CD14-positive monocyte (primary cell): ENCODE measurements at regions not wholly inside any gene's neighbourhood (a gene's known extent, or its start where the extent isn't known, plus 50 kb on each side); places are given as distances from the start of the nearest gene placed in this dataset.

Source experiments
- DNase-seq, 3 donors: peaks; one replicate each; pipeline ENCODE4 v3.0.0-alpha.2; 2011 to 2022
- H2AFZ ChIP-seq: 2 replicates; pipeline ENCODE4 v1.6.0; 2012; ENCODE audit warnings: mild to moderate bottlenecking, low read depth, low read length, inconsistent platforms; ENCODE audit not compliant: insufficient read depth, poor library complexity, severe bottlenecking
- H3K27ac ChIP-seq, 2 donors: 1 replicate in 1 of 2; 2 replicates in 1 of 2; pipeline ENCODE4 v1.5.1; 2012 to 2013; ENCODE audit warnings: low read length in 2 of 2, control low read depth in 1 of 2, inconsistent platforms in 1 of 2, low read depth in 1 of 2, mild to moderate bottlenecking in 1 of 2
- H3K27me3 ChIP-seq, 2 donors: one replicate each; pipeline versions ENCODE4 v1.6.0 to v1.6.1; 2011 to 2013; ENCODE audit warnings: low read length in 2 of 2; ENCODE audit not compliant: control insufficient read depth in 2 of 2, insufficient read depth in 2 of 2
- H3K36me3 ChIP-seq, 2 donors: replicated peaks in 1 of 2; 1 replicate in 1 of 2; 2 replicates in 1 of 2; pipeline versions ENCODE4 v1.5.1 to v1.6.1; 2012 to 2013; ENCODE audit warnings: low read length in 2 of 2, control low read depth in 1 of 2, inconsistent platforms in 1 of 2, mild to moderate bottlenecking in 1 of 2; ENCODE audit not compliant: insufficient read depth in 2 of 2, control insufficient read depth in 1 of 2
- H3K4me1 ChIP-seq, 2 donors: 1 replicate in 1 of 2; 2 replicates in 1 of 2; pipeline versions ENCODE4 v1.5.1 to v1.6.1; 2012 to 2013; ENCODE audit warnings: low read length in 2 of 2, control low read depth in 1 of 2, inconsistent platforms in 1 of 2, mild to moderate bottlenecking in 1 of 2, moderate library complexity in 1 of 2; ENCODE audit not compliant: insufficient read depth in 2 of 2, control insufficient read depth in 1 of 2
- H3K4me2 ChIP-seq: replicated peaks from 2 replicates; pipeline ENCODE3; 2012; ENCODE audit warnings: low read length, moderate library complexity, mild to moderate bottlenecking; ENCODE audit not compliant: poor library complexity, severe bottlenecking; ENCODE audit errors: extremely low read depth
- H3K4me3 ChIP-seq, 3 experiments: fragments of 200-600 bp in 1 of 3; sonication (generic) in 1 of 3; replicated peaks in 1 of 3; 1 replicate in 2 of 3; 2 replicates in 1 of 3; pipeline ENCODE4 v1.5.1; 2011 to 2013; ENCODE audit warnings: low read length in 3 of 3, mild to moderate bottlenecking in 3 of 3, control low read depth in 2 of 3, low read depth in 2 of 3, inconsistent platforms in 1 of 3, moderate library complexity in 1 of 3
- H3K79me2 ChIP-seq: 2 replicates; pipeline ENCODE4 v1.6.0; 2012; ENCODE audit warnings: mild to moderate bottlenecking, control low read depth, inconsistent platforms, low read length, moderate library complexity; ENCODE audit not compliant: insufficient read depth
- H3K9ac ChIP-seq: 2 replicates; pipeline ENCODE4 v1.6.0; 2017; ENCODE audit warnings: low read length, mild to moderate bottlenecking; ENCODE audit not compliant: insufficient read depth, poor library complexity, severe bottlenecking
- H3K9me3 ChIP-seq, 2 donors: replicated peaks in 1 of 2; 1 replicate in 1 of 2; 2 replicates in 1 of 2; pipeline versions ENCODE4 v1.5.1 to v1.6.1; 2012 to 2013; ENCODE audit warnings: low read length in 2 of 2, control low read depth in 1 of 2; ENCODE audit not compliant: control insufficient read depth in 1 of 2, insufficient read depth in 1 of 2
- H4K20me1 ChIP-seq: 2 replicates; pipeline ENCODE4 v1.6.0; 2012; ENCODE audit warnings: mild to moderate bottlenecking, low read length, control low read depth, moderate library complexity; ENCODE audit not compliant: insufficient read depth
- H3K27ac Mint-ChIP-seq, 7 donors: one replicate each; pipeline ENCODE4 v1.8.0; 2020; ENCODE audit warnings: mild to moderate bottlenecking in 7 of 7, mixed read lengths in 7 of 7, moderate library complexity in 6 of 7, inconsistent platforms in 2 of 7
- H3K27me3 Mint-ChIP-seq, 3 donors: one replicate each; pipeline ENCODE4 v1.8.0; 2021 to 2022; ENCODE audit warnings: low read depth in 3 of 3, mild to moderate bottlenecking in 3 of 3, mixed read lengths in 3 of 3, moderate library complexity in 3 of 3, inconsistent platforms in 1 of 3
- H3K36me3 Mint-ChIP-seq, 2 donors: one replicate each; pipeline ENCODE4 v1.8.0; 2020; ENCODE audit warnings: mixed read lengths in 2 of 2, inconsistent platforms in 1 of 2, mild to moderate bottlenecking in 1 of 2
- H3K4me1 Mint-ChIP-seq: one replicate; pipeline ENCODE4 v1.8.0; 2020; ENCODE audit warnings: mild to moderate bottlenecking, mixed read lengths
- H3K4me3 Mint-ChIP-seq, 2 donors: one replicate each; pipeline ENCODE4 v1.8.0; 2020; ENCODE audit warnings: mild to moderate bottlenecking in 2 of 2, mixed read lengths in 2 of 2, moderate library complexity in 1 of 2
- H3K9me3 Mint-ChIP-seq, 7 donors: one replicate each; pipeline ENCODE4 v1.8.0; 2020 to 2022; ENCODE audit warnings: mixed read lengths in 7 of 7, mild to moderate bottlenecking in 6 of 7, moderate library complexity in 6 of 7, inconsistent platforms in 2 of 7
- CTCF ChIP-seq: fragments of 200-600 bp; IDR thresholded peaks from one replicate; pipeline ENCODE4 v1.8.0; 2022; ENCODE audit warnings: antibody characterized with exemption, mild to moderate bottlenecking
- WGBS: methylation state at CpG from one replicate; pipeline ENCODE4 v1.1.5; 2013; ENCODE audit warnings: missing lambda C conversion rate; ENCODE audit not compliant: insufficient coverage; 5-methylcytosine and 5-hydroxymethylcytosine counted together
- intact Hi-C, 2 donors: fragments of 100-400 bp; cut with micrococcal nuclease; formaldehyde crosslinking; loops; one replicate each; pipeline versions ENCODE4 v1.15.0 to v1.15.1; 2023

- WGBS: 57% methylated on average over 1 of the region's 1 CpG
- no peaks in the 10 kb centered on the region for H3K4me1 Mint-ChIP-seq
- Histone ChIP-seq H3K4me3 (no peak overlapping the region), H3K27ac (no peak overlapping the region), H3K36me3 (no peaks in the 10 kb centered on the region), H3K9ac (no peak overlapping the region), H3K4me1 (no peaks in the 10 kb centered on the region), H3K79me2 (no peaks in the 10 kb centered on the region), H2AFZ (no peak overlapping the region), H3K4me2 (no peak overlapping the region), H3K27me3 (no peaks in the 10 kb centered on the region), H4K20me1 (no peaks in the 10 kb centered on the region), H3K9me3 (no peaks in the 10 kb centered on the region)
- intact Hi-C loops: no loop called here
- peaks cover 4 to 16% (median 6%) of the 10 kb centered on the region in 7 donors for H3K9me3 Mint-ChIP-seq
- no peaks in the 10 kb centered on the region for H3K36me3 Mint-ChIP-seq
- no peak for DNase-seq
- H3K27ac Mint-ChIP-seq: no peak overlapping the region
- no peak overlapping the region for H3K4me3 Mint-ChIP-seq
- no peak for TF ChIP-seq CTCF
- H3K27me3 Mint-ChIP-seq: peaks cover 0 to 3% (median 1%) of the 10 kb centered on the region in 3 donors
Measured at GRCh38 chr15:61549727-61550126, 320.6 kb upstream of the RORA start.

- no peaks in the 10 kb centered on the region for H3K36me3 ChIP-seq
- no peak overlapping the region for H3K4me2 ChIP-seq
- no peak overlapping the region for H3K4me3 ChIP-seq
- DNase-seq: no peak
- H3K4me1 ChIP-seq: no peaks in the 10 kb centered on the region
- intact Hi-C loops: no loop called here
- H3K9ac ChIP-seq: no peak overlapping the region
- no peak overlapping the region for H2AFZ ChIP-seq
- H3K27ac Mint-ChIP-seq: no peak overlapping the region
- H3K27me3 Mint-ChIP-seq: peaks cover 1 to 3% (median 3%) of the 10 kb centered on the region in 3 donors
- no peak overlapping the region for H3K4me3 Mint-ChIP-seq
- peaks cover 2 to 19% (median 4%) of the 10 kb centered on the region in 7 donors for H3K9me3 Mint-ChIP-seq
- no peaks in the 10 kb centered on the region for H3K79me2 ChIP-seq
- no peaks in the 10 kb centered on the region for H3K27me3 ChIP-seq
- no peak for TF ChIP-seq CTCF
- WGBS: 86% methylated on average over 4 of the region's 5 CpGs
- no peaks in the 10 kb centered on the region for H3K9me3 ChIP-seq
- H3K36me3 Mint-ChIP-seq: no peaks in the 10 kb centered on the region
- no peaks in the 10 kb centered on the region for H4K20me1 ChIP-seq
- no peak overlapping the region for H3K27ac ChIP-seq
- H3K4me1 Mint-ChIP-seq: no peaks in the 10 kb centered on the region
Measured at GRCh38 chr15:61545763-61546162, 316.7 kb upstream of the RORA start.
